Hepatocyte (in vitro differentiated cells): ENCODE measurements at regions not wholly inside any gene's neighbourhood (a gene's known extent, or its start where the extent isn't known, plus 50 kb on each side); places are given as distances from the start of the nearest gene placed in this dataset.

ENCODE experiments used
- DNase-seq: peaks from one replicate; pipeline ENCODE4 v3.0.0-alpha.2; 2016; ENCODE audit warnings: low spot score
- H2AFZ ChIP-seq: fragments of 200-600 bp; sonication (generic); 2 replicates; pipeline ENCODE4 v1.6.0; 2016; ENCODE audit warnings: antibody characterized with exemption, mild to moderate bottlenecking
- H3K27ac ChIP-seq: fragments of 200-600 bp; sonication (generic); 2 replicates; pipeline ENCODE4 v1.5.1; 2016; ENCODE audit warnings: mild to moderate bottlenecking
- H3K27me3 ChIP-seq: fragments of 200-600 bp; sonication (generic); 2 replicates; pipeline ENCODE4 v1.6.1; 2016
- H3K36me3 ChIP-seq: fragments of 200-600 bp; sonication (generic); replicated peaks from 2 replicates; pipeline ENCODE4 v1.5.1; 2016; ENCODE audit warnings: low read depth; ENCODE audit not compliant: insufficient read depth
- H3K4me1 ChIP-seq: fragments of 200-600 bp; sonication (generic); 2 replicates; pipeline ENCODE4 v1.5.1; 2016; ENCODE audit warnings: mild to moderate bottlenecking, moderate library complexity; ENCODE audit not compliant: insufficient read depth
- H3K4me2 ChIP-seq: fragments of 200-600 bp; sonication (generic); 2 replicates; pipeline ENCODE4 v1.6.0; 2016
- H3K4me3 ChIP-seq: fragments of 200-600 bp; sonication (generic); 2 replicates; pipeline ENCODE4 v1.5.1; 2016; ENCODE audit warnings: mild to moderate bottlenecking
- H3K79me2 ChIP-seq: fragments of 200-600 bp; sonication (generic); 2 replicates; pipeline ENCODE4 v1.6.0; 2017; ENCODE audit warnings: mild to moderate bottlenecking
- H3K9me2 ChIP-seq: fragments of 200-600 bp; sonication (generic); replicated peaks from 2 replicates; pipeline ENCODE4 v1.6.0; 2017; ENCODE audit warnings: mild to moderate bottlenecking; ENCODE audit not compliant: insufficient read depth
- H3K9me3 ChIP-seq: fragments of 200-600 bp; sonication (generic); 2 replicates; pipeline ENCODE4 v1.5.1; 2016; ENCODE audit warnings: low read depth, mild to moderate bottlenecking
- H4K20me1 ChIP-seq: fragments of 200-600 bp; sonication (generic); 2 replicates; pipeline ENCODE4 v1.6.0; 2016; ENCODE audit warnings: mild to moderate bottlenecking; ENCODE audit not compliant: insufficient read depth, poor library complexity, severe bottlenecking
- EZH2 ChIP-seq: fragments of 200-600 bp; sonication (generic); IDR thresholded peaks from 2 replicates; pipeline ENCODE4 v1.6.1; 2016; ENCODE audit warnings: antibody characterized with exemption, mild to moderate bottlenecking, borderline replicate concordance
- EZH2phosphoT487 ChIP-seq: fragments of 200-600 bp; sonication (generic); IDR thresholded peaks from one replicate; pipeline ENCODE4 v1.6.1; 2018; ENCODE audit warnings: antibody characterized with exemption, mild to moderate bottlenecking, low read depth, moderate library complexity; ENCODE audit not compliant: unreplicated experiment, severe bottlenecking
- WGBS: methylation state at CpG from one replicate; pipeline ENCODE4 v1.1.6; 2016; ENCODE audit warnings: low lambda C conversion rate; ENCODE audit errors: missing lambda C conversion rate; 5-methylcytosine and 5-hydroxymethylcytosine counted together
- TF ChIP-seq, protein P1 (sequence below): fragments of 200-600 bp; sonication (generic); IDR thresholded peaks from 2 replicates; pipeline ENCODE4 v1.5.1; 2016; ENCODE audit warnings: antibody characterized with exemption, mild to moderate bottlenecking; ENCODE audit not compliant: poor library complexity

DNA sequence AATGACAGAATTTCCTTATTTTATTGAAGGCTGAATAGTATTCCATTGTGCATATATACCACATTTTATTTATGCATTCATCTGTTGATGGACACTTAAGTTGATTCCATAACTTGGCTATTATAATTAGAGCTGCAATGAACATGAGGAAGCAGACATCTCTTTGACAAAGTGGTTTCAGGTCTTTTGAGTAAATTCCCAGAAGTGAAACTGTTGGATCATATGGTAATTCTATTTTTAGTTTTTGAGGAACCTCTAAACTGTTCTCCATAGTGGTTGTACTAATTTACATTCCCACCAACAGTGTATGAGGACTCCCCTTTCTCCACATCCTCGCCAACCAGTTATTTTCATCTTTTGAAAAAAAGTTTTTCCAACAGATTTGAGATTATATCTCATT, 77.5 kb downstream of the TMEM200C start:
- H3K36me3 ChIP-seq: no peaks in the 10 kb centered on the region
- no peaks in the 10 kb centered on the region for H3K4me1 ChIP-seq
- H4K20me1 ChIP-seq: no peaks in the 10 kb centered on the region
- 97% methylated on average over 1 of the region's 1 CpG for WGBS
- no peaks in the 10 kb centered on the region for H3K9me2 ChIP-seq
- no peak overlapping the region for H3K4me3 ChIP-seq
- TF ChIP-seq EZH2 (no peak), EZH2phosphoT487 (no peak)
- TF ChIP-seq, protein P1, sequence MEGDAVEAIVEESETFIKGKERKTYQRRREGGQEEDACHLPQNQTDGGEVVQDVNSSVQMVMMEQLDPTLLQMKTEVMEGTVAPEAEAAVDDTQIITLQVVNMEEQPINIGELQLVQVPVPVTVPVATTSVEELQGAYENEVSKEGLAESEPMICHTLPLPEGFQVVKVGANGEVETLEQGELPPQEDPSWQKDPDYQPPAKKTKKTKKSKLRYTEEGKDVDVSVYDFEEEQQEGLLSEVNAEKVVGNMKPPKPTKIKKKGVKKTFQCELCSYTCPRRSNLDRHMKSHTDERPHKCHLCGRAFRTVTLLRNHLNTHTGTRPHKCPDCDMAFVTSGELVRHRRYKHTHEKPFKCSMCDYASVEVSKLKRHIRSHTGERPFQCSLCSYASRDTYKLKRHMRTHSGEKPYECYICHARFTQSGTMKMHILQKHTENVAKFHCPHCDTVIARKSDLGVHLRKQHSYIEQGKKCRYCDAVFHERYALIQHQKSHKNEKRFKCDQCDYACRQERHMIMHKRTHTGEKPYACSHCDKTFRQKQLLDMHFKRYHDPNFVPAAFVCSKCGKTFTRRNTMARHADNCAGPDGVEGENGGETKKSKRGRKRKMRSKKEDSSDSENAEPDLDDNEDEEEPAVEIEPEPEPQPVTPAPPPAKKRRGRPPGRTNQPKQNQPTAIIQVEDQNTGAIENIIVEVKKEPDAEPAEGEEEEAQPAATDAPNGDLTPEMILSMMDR: no peak
- H3K27ac ChIP-seq: no peak overlapping the region
- H3K9me3 ChIP-seq: no peaks in the 10 kb centered on the region
- H3K4me2 ChIP-seq: no peak overlapping the region
- no peaks in the 10 kb centered on the region for H3K27me3 ChIP-seq
- H3K79me2 ChIP-seq: no peaks in the 10 kb centered on the region
- DNase-seq: no peak
- no peak overlapping the region for H2AFZ ChIP-seq

DNA sequence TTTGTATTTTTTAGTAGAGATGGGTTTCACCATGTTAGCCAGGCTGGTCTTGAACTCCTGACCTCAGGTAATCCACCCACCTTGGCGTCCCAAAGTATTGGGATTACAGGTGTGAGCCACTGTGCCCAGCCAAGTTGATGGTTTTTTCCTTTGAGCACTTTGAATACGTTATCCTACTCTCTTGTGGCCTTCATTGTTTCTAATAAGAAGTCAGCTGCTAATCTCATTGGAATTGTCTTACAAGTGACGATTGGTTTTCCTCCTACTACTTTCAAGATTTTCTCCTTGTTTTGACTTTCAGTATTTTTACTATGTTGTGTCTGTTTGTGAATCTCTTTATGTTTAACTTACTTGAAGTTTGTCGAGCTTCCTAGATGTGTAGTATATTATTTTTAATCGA, 88.5 kb downstream of the TMEM200C start:
- Histone ChIP-seq H3K4me1 (no peaks in the 10 kb centered on the region), H2AFZ (no peak overlapping the region), H3K27ac (no peak overlapping the region), H3K9me3 (no peaks in the 10 kb centered on the region), H4K20me1 (no peaks in the 10 kb centered on the region), H3K4me3 (no peak overlapping the region), H3K27me3 (no peaks in the 10 kb centered on the region), H3K4me2 (no peak overlapping the region), H3K79me2 (no peaks in the 10 kb centered on the region), H3K36me3 (no peaks in the 10 kb centered on the region), H3K9me2 (no peaks in the 10 kb centered on the region)
- no peak for DNase-seq
- WGBS: 95% methylated on average over 5 of the region's 5 CpGs
- no peak for TF ChIP-seq EZH2phosphoT487
- TF ChIP-seq, protein P1: no peak
- no peak for TF ChIP-seq EZH2

DNA sequence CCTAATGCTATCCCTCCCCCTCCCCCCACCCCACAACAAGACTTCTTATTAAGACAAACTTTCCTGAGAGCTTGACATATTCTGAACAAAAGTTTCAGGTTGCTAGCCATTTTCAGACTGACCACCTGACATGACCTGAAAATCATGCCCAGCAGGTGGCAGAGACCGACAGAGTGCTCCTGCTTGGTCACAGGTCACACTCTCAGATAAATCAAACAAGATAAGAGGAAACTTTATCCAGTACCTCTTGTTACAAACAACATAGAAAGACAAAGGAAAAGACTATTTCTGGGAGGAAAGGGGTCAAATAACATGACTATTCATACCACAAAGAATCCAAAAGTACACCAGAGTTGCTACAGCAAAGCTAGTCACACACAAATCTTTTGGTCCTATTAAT, 107.4 kb downstream of the TMEM200C start:
- H2AFZ ChIP-seq: no peak overlapping the region
- H4K20me1 ChIP-seq: no peaks in the 10 kb centered on the region
- H3K36me3 ChIP-seq: no peaks in the 10 kb centered on the region
- no peak overlapping the region for H3K4me3 ChIP-seq
- no peak overlapping the region for H3K4me2 ChIP-seq
- no peak for DNase-seq
- H3K27me3 ChIP-seq: no peaks in the 10 kb centered on the region
- no peaks in the 10 kb centered on the region for H3K9me2 ChIP-seq
- WGBS: 7% methylated on average over 1 of the region's 1 CpG
- no peak overlapping the region for H3K27ac ChIP-seq
- H3K4me1 ChIP-seq: no peaks in the 10 kb centered on the region
- no peaks in the 10 kb centered on the region for H3K9me3 ChIP-seq
- no peaks in the 10 kb centered on the region for H3K79me2 ChIP-seq
- TF ChIP-seq EZH2phosphoT487: no peak
- TF ChIP-seq, protein P1: peak; percentile 9

DNA sequence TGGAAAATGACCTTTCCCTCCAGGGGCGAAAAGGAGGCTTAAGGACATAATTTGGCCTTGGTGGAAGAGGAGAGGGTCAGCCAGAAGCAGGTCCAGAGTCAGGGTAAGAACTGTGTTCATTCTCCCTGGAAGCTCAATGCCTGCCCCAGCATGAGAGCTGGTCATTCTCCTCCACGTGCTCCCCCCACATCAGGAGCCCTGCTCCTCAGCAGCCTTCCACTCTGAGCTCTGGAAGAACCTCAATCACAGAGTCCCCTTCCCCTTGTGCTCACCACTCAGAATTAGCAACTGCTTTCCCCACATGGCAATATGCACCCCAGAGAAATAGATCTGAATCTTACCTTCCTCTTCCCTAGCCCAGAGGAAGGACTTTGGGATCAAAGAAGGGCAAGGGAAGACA, 115.4 kb downstream of the TMEM200C start:
- 80% methylated on average over 2 of the region's 2 CpGs for WGBS
- H3K79me2 ChIP-seq: no peaks in the 10 kb centered on the region
- H4K20me1 ChIP-seq: no peaks in the 10 kb centered on the region
- H3K27me3 ChIP-seq: no peaks in the 10 kb centered on the region
- no peak for DNase-seq
- no peaks in the 10 kb centered on the region for H3K36me3 ChIP-seq
- H2AFZ ChIP-seq: no peak overlapping the region
- H3K9me3 ChIP-seq: no peaks in the 10 kb centered on the region
- no peaks in the 10 kb centered on the region for H3K9me2 ChIP-seq
- no peak overlapping the region for H3K4me3 ChIP-seq
- H3K27ac ChIP-seq: no peak overlapping the region
- TF ChIP-seq EZH2phosphoT487 (no peak), EZH2 (no peak)
- TF ChIP-seq, protein P1: no peak
- no peak overlapping the region for H3K4me2 ChIP-seq
- H3K4me1 ChIP-seq: no peaks in the 10 kb centered on the region
